Neutrophil (primary cell): ENCODE measurements at regions not wholly inside any gene's neighbourhood (a gene's known extent, or its start where the extent isn't known, plus 50 kb on each side); places are given as distances from the start of the nearest gene placed in this dataset.

ENCODE experiments used
- H3K27ac ChIP-seq: fragments of 200-600 bp; sonication (generic); 2 replicates; pipeline ENCODE4 v1.5.1; 2016; ENCODE audit warnings: mild to moderate bottlenecking, moderate library complexity
- H3K27me3 ChIP-seq: fragments of 200-600 bp; sonication (generic); 2 replicates; pipeline ENCODE4 v1.6.0; 2016; ENCODE audit warnings: mild to moderate bottlenecking
- H3K36me3 ChIP-seq: fragments of 200-600 bp; sonication (generic); 2 replicates; pipeline ENCODE4 v1.5.1; 2017
- H3K4me1 ChIP-seq, 2 experiments: fragments of 200-600 bp in 1 of 2; sonication (generic) in 1 of 2; 1 replicate in 1 of 2; 2 replicates in 1 of 2; pipeline versions ENCODE4 v1.5.1 to v1.6.1; 2013 to 2016; ENCODE audit warnings: low read depth in 1 of 2, low read length in 1 of 2, mild to moderate bottlenecking in 1 of 2, moderate library complexity in 1 of 2; ENCODE audit not compliant: control insufficient read depth in 1 of 2, insufficient read depth in 1 of 2
- H3K4me3 ChIP-seq, 2 experiments: fragments of 200-600 bp in 1 of 2; sonication (generic) in 1 of 2; 1 replicate in 1 of 2; 2 replicates in 1 of 2; pipeline ENCODE4 v1.5.1; 2013 to 2016; ENCODE audit warnings: low read depth in 1 of 2, low read length in 1 of 2, mild to moderate bottlenecking in 1 of 2, moderate library complexity in 1 of 2
- H3K9me3 ChIP-seq: fragments of 200-600 bp; sonication (generic); 2 replicates; pipeline ENCODE4 v1.5.1; 2016
- CTCF ChIP-seq: fragments of 200-600 bp; sonication (generic); IDR thresholded peaks from 2 replicates; pipeline ENCODE4 v1.5.1; 2016; ENCODE audit warnings: antibody characterized with exemption

- Histone ChIP-seq H3K4me3 (no peak overlapping the region), H3K36me3 (no peaks in the 10 kb centered on the region), H3K9me3 (no peaks in the 10 kb centered on the region), H3K27ac (no peak overlapping the region), H3K27me3 (peaks cover 45% of the 10 kb centered on the region), H3K4me1 (no peaks in the 10 kb centered on the region)
- no peak for TF ChIP-seq CTCF
These were observed 265.4 kb downstream of the FOXD2 start for GRCh38 chr1:47703156-47703825.

- H3K36me3 ChIP-seq, result no peaks in the 10 kb centered on the region
- H3K9me3 ChIP-seq, result no peaks in the 10 kb centered on the region
- no peak overlapping the region for H3K4me3 ChIP-seq
- no peak overlapping the region for H3K27ac ChIP-seq
- H3K4me1 ChIP-seq, result no peaks in the 10 kb centered on the region
- H3K27me3 ChIP-seq, result peaks cover 53% of the 10 kb centered on the region
- TF ChIP-seq CTCF, result no peak
These were observed 266.2 kb downstream of the FOXD2 start for GRCh38 chr1:47703981-47704596.

- TF ChIP-seq CTCF, result no peak
- Histone ChIP-seq H3K27me3 (peaks cover 68% of the 10 kb centered on the region), H3K36me3 (no peaks in the 10 kb centered on the region), H3K4me1 (peaks cover 0 to 8% of the 10 kb centered on the region in 2 experiments), H3K4me3 (no peak overlapping the region), H3K27ac (no peak overlapping the region), H3K9me3 (no peaks in the 10 kb centered on the region)
These were observed 267.8 kb downstream of the FOXD2 start for GRCh38 chr1:47705517-47706130.

- no peak for TF ChIP-seq CTCF
- H3K36me3 ChIP-seq, result no peaks in the 10 kb centered on the region
- H3K4me1 ChIP-seq, result peaks cover 0 to 8% of the 10 kb centered on the region in 2 experiments
- H3K4me3 ChIP-seq, result no peak overlapping the region
- peaks cover 87% of the 10 kb centered on the region for H3K27me3 ChIP-seq
- H3K9me3 ChIP-seq, result no peaks in the 10 kb centered on the region
- no peak overlapping the region for H3K27ac ChIP-seq
These were observed 269.7 kb downstream of the FOXD2 start for GRCh38 chr1:47707503-47707902.

GRCh38 chr1:47708019-47708535, 270.2 kb downstream of the FOXD2 start:
- H3K4me3 ChIP-seq, result no peak overlapping the region
- H3K27me3 ChIP-seq, result peaks cover 93% of the 10 kb centered on the region
- H3K9me3 ChIP-seq, result no peaks in the 10 kb centered on the region
- no peak overlapping the region for H3K27ac ChIP-seq
- H3K4me1 ChIP-seq, result peaks cover 0 to 8% of the 10 kb centered on the region in 2 experiments
- no peak for TF ChIP-seq CTCF
- no peaks in the 10 kb centered on the region for H3K36me3 ChIP-seq
